C4-2B (cell line): ENCODE measurements at regions not wholly inside any gene's neighbourhood (a gene's known extent, or its start where the extent isn't known, plus 50 kb on each side); places are given as distances from the start of the nearest gene placed in this dataset.

Experiments
- CTCF ChIP-seq: fragments of 450-650 bp; conservative IDR thresholded peaks from 2 replicates; pipeline ENCODE4 v1.5.1; 2017; ENCODE audit warnings: mild to moderate bottlenecking
- ZFX ChIP-seq: fragments of 450-650 bp; IDR thresholded peaks from 2 replicates; pipeline ENCODE4 v1.6.1; 2017

DNA sequence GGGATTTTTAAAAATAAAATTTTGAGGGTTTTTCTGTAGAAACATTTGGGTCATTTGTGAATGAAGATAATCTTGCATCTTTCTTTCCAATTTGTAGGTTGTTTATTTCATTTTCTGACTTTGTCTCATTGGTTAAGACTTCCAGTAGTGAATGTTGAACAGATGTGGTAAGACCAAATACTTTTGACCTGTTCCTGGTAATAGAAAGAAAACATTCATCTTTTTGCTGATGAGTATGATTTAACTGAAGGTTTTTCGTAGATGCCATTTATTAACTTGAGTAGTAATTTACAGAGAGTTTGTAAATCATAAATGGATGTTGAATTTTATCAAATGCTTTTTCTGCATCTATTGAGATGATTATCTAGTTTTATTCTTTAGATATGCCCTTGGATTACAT, 416.1 kb upstream of the CITED2 start:
- no peak for TF ChIP-seq CTCF
- no peak for TF ChIP-seq ZFX
